ENCODE measurements at regions not wholly inside any gene's neighbourhood (a gene's known extent, or its start where the extent isn't known, plus 50 kb on each side); places are given as distances from the start of the nearest gene placed in this dataset.
A peak's percentile ranks its signal among the peaks of the same experiment; 100 is the strongest.
"Not testable (repeated sequence)": the region's sequence is repeated elsewhere in the genome, so short reads cannot be mapped to it uniquely, and the experiment has no call there.

GRCh38 chr13:104641309-104641708, 1575.1 kb upstream of the SLC10A2 start:
- 11 to 54% (median 37%) methylated on average over 5 of the region's 5 CpGs for WGBS, 3 donors
- no peaks in the 10 kb centered on the region for H3K4me1 ChIP-seq (ENCODE audit: control insufficient read depth in 3 of 3, insufficient read depth in 2 of 3, low read depth in 1 of 3, low read length in 2 of 3)
- H3K9me3 ChIP-seq (ENCODE audit: control insufficient read depth in 2 of 2, insufficient read depth in 1 of 2, low read depth in 1 of 2, low read length in 1 of 2): no peaks in the 10 kb centered on the region
- DNase-seq: peak in 1 of 2 donors; percentile 40
- no peak overlapping the region for H3K27ac ChIP-seq (ENCODE audit: low read depth in 1 of 3, low read length in 2 of 3)
- FAIRE-seq: no peak
- no peaks in the 10 kb centered on the region for H3K27me3 ChIP-seq (ENCODE audit: control insufficient read depth in 3 of 3, insufficient read depth in 3 of 3, low read length in 3 of 3)
- H3K36me3 ChIP-seq (ENCODE audit: control insufficient read depth in 3 of 3, insufficient read depth in 2 of 3, low read depth in 1 of 3, low read length in 3 of 3): no peaks in the 10 kb centered on the region
- no peak overlapping the region for H3K4me3 ChIP-seq (ENCODE audit: low read depth in 1 of 3, low read length in 3 of 3)

GRCh38 chr13:104635879-104636278, 1569.7 kb upstream of the SLC10A2 start:
- FAIRE-seq (no peak), DNase-seq (no peak)
- Histone ChIP-seq H3K4me3 (ENCODE audit: low read depth in 1 of 3, low read length in 3 of 3) (no peak overlapping the region), H3K9me3 (ENCODE audit: control insufficient read depth in 2 of 2, insufficient read depth in 1 of 2, low read depth in 1 of 2, low read length in 1 of 2) (no peaks in the 10 kb centered on the region), H3K4me1 (ENCODE audit: control insufficient read depth in 3 of 3, insufficient read depth in 2 of 3, low read depth in 1 of 3, low read length in 2 of 3) (no peaks in the 10 kb centered on the region), H3K27me3 (ENCODE audit: control insufficient read depth in 3 of 3, insufficient read depth in 3 of 3, low read length in 3 of 3) (no peaks in the 10 kb centered on the region), H3K36me3 (ENCODE audit: control insufficient read depth in 3 of 3, insufficient read depth in 2 of 3, low read depth in 1 of 3, low read length in 3 of 3) (no peaks in the 10 kb centered on the region), H3K27ac (ENCODE audit: low read depth in 1 of 3, low read length in 2 of 3) (no peak overlapping the region)
- 68 to 75% (median 69%) methylated on average over 5 of the region's 5 CpGs for WGBS, 3 donors

- no peak overlapping the region for H3K27ac ChIP-seq (ENCODE audit: low read depth in 1 of 3, low read length in 2 of 3)
- DNase-seq (no peak), FAIRE-seq (no peak)
- H3K4me3 ChIP-seq (ENCODE audit: low read depth in 1 of 3, low read length in 3 of 3): no peak overlapping the region
- no peaks in the 10 kb centered on the region for H3K36me3 ChIP-seq (ENCODE audit: control insufficient read depth in 3 of 3, insufficient read depth in 2 of 3, low read depth in 1 of 3, low read length in 3 of 3)
- 84 to 89% (median 84%) methylated on average over 2 of the region's 2 CpGs for WGBS, 3 donors
- no peaks in the 10 kb centered on the region for H3K4me1 ChIP-seq (ENCODE audit: control insufficient read depth in 3 of 3, insufficient read depth in 2 of 3, low read depth in 1 of 3, low read length in 2 of 3)
- H3K9me3 ChIP-seq (ENCODE audit: control insufficient read depth in 2 of 2, insufficient read depth in 1 of 2, low read depth in 1 of 2, low read length in 1 of 2): no peaks in the 10 kb centered on the region
- H3K27me3 ChIP-seq (ENCODE audit: control insufficient read depth in 3 of 3, insufficient read depth in 3 of 3, low read length in 3 of 3): no peaks in the 10 kb centered on the region
Measured at GRCh38 chr13:104634016-104634415, 1567.8 kb upstream of the SLC10A2 start.

- DNase-seq (no peak), FAIRE-seq (no peak)
- no peaks in the 10 kb centered on the region for H3K9me3 ChIP-seq (ENCODE audit: control insufficient read depth in 2 of 2, insufficient read depth in 1 of 2, low read depth in 1 of 2, low read length in 1 of 2)
- H3K27me3 ChIP-seq (ENCODE audit: control insufficient read depth in 3 of 3, insufficient read depth in 3 of 3, low read length in 3 of 3): no peaks in the 10 kb centered on the region
- H3K36me3 ChIP-seq (ENCODE audit: control insufficient read depth in 3 of 3, insufficient read depth in 2 of 3, low read depth in 1 of 3, low read length in 3 of 3): no peaks in the 10 kb centered on the region
- no peak overlapping the region for H3K4me3 ChIP-seq (ENCODE audit: low read depth in 1 of 3, low read length in 3 of 3)
- 60 to 88% (median 69%) methylated on average over 1 of the region's 1 CpG for WGBS, 3 donors
- H3K4me1 ChIP-seq (ENCODE audit: control insufficient read depth in 3 of 3, insufficient read depth in 2 of 3, low read depth in 1 of 3, low read length in 2 of 3): no peaks in the 10 kb centered on the region
- no peak overlapping the region for H3K27ac ChIP-seq (ENCODE audit: low read depth in 1 of 3, low read length in 2 of 3)
Measured at GRCh38 chr13:104632736-104633135, 1566.5 kb upstream of the SLC10A2 start.

- no peak for DNase-seq
- no peaks in the 10 kb centered on the region for H3K4me1 ChIP-seq (ENCODE audit: control insufficient read depth in 3 of 3, insufficient read depth in 2 of 3, low read depth in 1 of 3, low read length in 2 of 3)
- WGBS, 3 donors: 75 to 86% (median 80%) methylated on average over 7 of the region's 7 CpGs
- no peak overlapping the region for H3K4me3 ChIP-seq (ENCODE audit: low read depth in 1 of 3, low read length in 3 of 3)
- H3K27me3 ChIP-seq (ENCODE audit: control insufficient read depth in 3 of 3, insufficient read depth in 3 of 3, low read length in 3 of 3): no peaks in the 10 kb centered on the region
- no peaks in the 10 kb centered on the region for H3K9me3 ChIP-seq (ENCODE audit: control insufficient read depth in 2 of 2, insufficient read depth in 1 of 2, low read depth in 1 of 2, low read length in 1 of 2)
- no peaks in the 10 kb centered on the region for H3K36me3 ChIP-seq (ENCODE audit: control insufficient read depth in 3 of 3, insufficient read depth in 2 of 3, low read depth in 1 of 3, low read length in 3 of 3)
- FAIRE-seq: no peak
- no peak overlapping the region for H3K27ac ChIP-seq (ENCODE audit: low read depth in 1 of 3, low read length in 2 of 3)
Measured at GRCh38 chr13:104625201-104625600, 1559.0 kb upstream of the SLC10A2 start.

- peaks cover 0 to 3% of the 10 kb centered on the region in 2 donors for H3K9me3 ChIP-seq (ENCODE audit: control insufficient read depth in 2 of 2, insufficient read depth in 1 of 2, low read depth in 1 of 2, low read length in 1 of 2)
- WGBS, 3 donors: 64 to 90% (median 83%) methylated on average over 3 of the region's 3 CpGs
- H3K4me3 ChIP-seq (ENCODE audit: low read depth in 1 of 3, low read length in 3 of 3): no peak overlapping the region
- H3K36me3 ChIP-seq (ENCODE audit: control insufficient read depth in 3 of 3, insufficient read depth in 2 of 3, low read depth in 1 of 3, low read length in 3 of 3): no peaks in the 10 kb centered on the region
- H3K4me1 ChIP-seq (ENCODE audit: control insufficient read depth in 3 of 3, insufficient read depth in 2 of 3, low read depth in 1 of 3, low read length in 2 of 3): no peaks in the 10 kb centered on the region
- FAIRE-seq: no peak
- H3K27ac ChIP-seq (ENCODE audit: low read depth in 1 of 3, low read length in 2 of 3): no peak overlapping the region
- no peak for DNase-seq
- H3K27me3 ChIP-seq (ENCODE audit: control insufficient read depth in 3 of 3, insufficient read depth in 3 of 3, low read length in 3 of 3): no peaks in the 10 kb centered on the region
Measured at GRCh38 chr13:104616990-104617389, 1550.8 kb upstream of the SLC10A2 start.

- H3K27me3 ChIP-seq (ENCODE audit: control insufficient read depth in 3 of 3, insufficient read depth in 3 of 3, low read length in 3 of 3): no peaks in the 10 kb centered on the region
- H3K36me3 ChIP-seq (ENCODE audit: control insufficient read depth in 3 of 3, insufficient read depth in 2 of 3, low read depth in 1 of 3, low read length in 3 of 3): no peaks in the 10 kb centered on the region
- no peak overlapping the region for H3K27ac ChIP-seq (ENCODE audit: low read depth in 1 of 3, low read length in 2 of 3)
- WGBS, 3 donors: 84 to 90% (median 89%) methylated on average over 7 of the region's 7 CpGs
- H3K9me3 ChIP-seq (ENCODE audit: control insufficient read depth in 2 of 2, insufficient read depth in 1 of 2, low read depth in 1 of 2, low read length in 1 of 2): peaks cover 0 to 3% of the 10 kb centered on the region in 2 donors
- DNase-seq (no peak), FAIRE-seq (no peak)
- no peaks in the 10 kb centered on the region for H3K4me1 ChIP-seq (ENCODE audit: control insufficient read depth in 3 of 3, insufficient read depth in 2 of 3, low read depth in 1 of 3, low read length in 2 of 3)
- no peak overlapping the region for H3K4me3 ChIP-seq (ENCODE audit: low read depth in 1 of 3, low read length in 3 of 3)
Measured at GRCh38 chr13:104614361-104615145, 1548.3 kb upstream of the SLC10A2 start.

- Histone ChIP-seq H3K27ac (ENCODE audit: low read depth in 1 of 3, low read length in 2 of 3) (no peak overlapping the region), H3K4me3 (ENCODE audit: low read depth in 1 of 3, low read length in 3 of 3) (no peak overlapping the region), H3K36me3 (ENCODE audit: control insufficient read depth in 3 of 3, insufficient read depth in 2 of 3, low read depth in 1 of 3, low read length in 3 of 3) (no peaks in the 10 kb centered on the region), H3K9me3 (ENCODE audit: control insufficient read depth in 2 of 2, insufficient read depth in 1 of 2, low read depth in 1 of 2, low read length in 1 of 2) (no peaks in the 10 kb centered on the region), H3K27me3 (ENCODE audit: control insufficient read depth in 3 of 3, insufficient read depth in 3 of 3, low read length in 3 of 3) (no peaks in the 10 kb centered on the region), H3K4me1 (ENCODE audit: control insufficient read depth in 3 of 3, insufficient read depth in 2 of 3, low read depth in 1 of 3, low read length in 2 of 3) (no peaks in the 10 kb centered on the region)
- FAIRE-seq (no peak), DNase-seq (no peak)
- WGBS, 3 donors: 56 to 76% (median 71%) methylated on average over 2 of the region's 2 CpGs
Measured at GRCh38 chr13:104608331-104608730, 1542.1 kb upstream of the SLC10A2 start.

- DNase-seq, FAIRE-seq: not testable (repeated sequence)
Measured at GRCh38 chr13:104605435-104605834, 1539.2 kb upstream of the SLC10A2 start.

More at GRCh38 chr13:104605435-104605834, 1539.2 kb upstream of the SLC10A2 start:
- H3K4me3 ChIP-seq (ENCODE audit: low read depth in 1 of 3, low read length in 3 of 3); H3K4me1 ChIP-seq (ENCODE audit: control insufficient read depth in 3 of 3, insufficient read depth in 2 of 3, low read depth in 1 of 3, low read length in 2 of 3); H3K27me3 ChIP-seq (ENCODE audit: control insufficient read depth in 3 of 3, insufficient read depth in 3 of 3, low read length in 3 of 3); H3K27ac ChIP-seq (ENCODE audit: low read depth in 1 of 3, low read length in 2 of 3); H3K9me3 ChIP-seq (ENCODE audit: control insufficient read depth in 2 of 2, insufficient read depth in 1 of 2, low read depth in 1 of 2, low read length in 1 of 2); H3K36me3 ChIP-seq (ENCODE audit: control insufficient read depth in 3 of 3, insufficient read depth in 2 of 3, low read depth in 1 of 3, low read length in 3 of 3): not testable (repeated sequence)
- 92 to 96% (median 96%) methylated on average over 7 of the region's 7 CpGs for WGBS, 3 donors
